ENCODE measurements at regions not wholly inside any gene's neighbourhood (a gene's known extent, or its start where the extent isn't known, plus 50 kb on each side); places are given as distances from the start of the nearest gene placed in this dataset.

DNA sequence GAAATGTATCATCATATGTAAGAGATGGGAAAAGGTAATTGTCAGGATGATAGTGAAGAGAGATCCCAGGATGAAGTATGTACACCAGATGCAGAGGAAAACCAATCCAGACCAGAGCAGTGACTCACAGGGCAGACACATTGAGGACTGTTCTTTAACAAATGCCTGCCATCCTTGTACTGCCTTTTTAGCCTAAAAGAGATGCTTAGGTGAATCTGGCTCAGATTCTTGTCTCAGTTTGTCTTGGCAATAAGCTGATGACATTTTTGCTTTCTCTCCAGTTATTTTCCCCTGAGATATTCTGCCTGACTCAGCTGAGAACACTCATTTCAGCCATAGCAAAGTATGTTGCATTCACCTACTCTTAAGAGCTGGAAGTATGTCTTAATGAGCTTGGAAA lies 405.3 kb upstream of the USP15 start:
- TF ChIP-seq, protein P1, sequence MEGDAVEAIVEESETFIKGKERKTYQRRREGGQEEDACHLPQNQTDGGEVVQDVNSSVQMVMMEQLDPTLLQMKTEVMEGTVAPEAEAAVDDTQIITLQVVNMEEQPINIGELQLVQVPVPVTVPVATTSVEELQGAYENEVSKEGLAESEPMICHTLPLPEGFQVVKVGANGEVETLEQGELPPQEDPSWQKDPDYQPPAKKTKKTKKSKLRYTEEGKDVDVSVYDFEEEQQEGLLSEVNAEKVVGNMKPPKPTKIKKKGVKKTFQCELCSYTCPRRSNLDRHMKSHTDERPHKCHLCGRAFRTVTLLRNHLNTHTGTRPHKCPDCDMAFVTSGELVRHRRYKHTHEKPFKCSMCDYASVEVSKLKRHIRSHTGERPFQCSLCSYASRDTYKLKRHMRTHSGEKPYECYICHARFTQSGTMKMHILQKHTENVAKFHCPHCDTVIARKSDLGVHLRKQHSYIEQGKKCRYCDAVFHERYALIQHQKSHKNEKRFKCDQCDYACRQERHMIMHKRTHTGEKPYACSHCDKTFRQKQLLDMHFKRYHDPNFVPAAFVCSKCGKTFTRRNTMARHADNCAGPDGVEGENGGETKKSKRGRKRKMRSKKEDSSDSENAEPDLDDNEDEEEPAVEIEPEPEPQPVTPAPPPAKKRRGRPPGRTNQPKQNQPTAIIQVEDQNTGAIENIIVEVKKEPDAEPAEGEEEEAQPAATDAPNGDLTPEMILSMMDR (IDR thresholded peaks at IDR 0.05) = no peak
- no peak for TF ChIP-seq POLR2A (IDR thresholded peaks at IDR 0.05)
